OCI-LY3 (cell line): ENCODE measurements at regions not wholly inside any gene's neighbourhood (a gene's known extent, or its start where the extent isn't known, plus 50 kb on each side); places are given as distances from the start of the nearest gene placed in this dataset.

ENCODE experiments used
- H2AFZ ChIP-seq: fragments of 200-600, 300-600 bp; shearing (Covaris generic); 2 replicates; pipeline ENCODE4 v1.6.0; 2014; ENCODE audit warnings: antibody characterized with exemption, low read depth, low read length
- H3K27ac ChIP-seq: fragments of 200-600, 300-600 bp; sonication (generic); 2 replicates; pipeline ENCODE4 v1.5.1; 2014; ENCODE audit warnings: mild to moderate bottlenecking, low read length, moderate library complexity, mixed read lengths
- H3K27me3 ChIP-seq: fragments of 200-600, 300-600 bp; sonication (generic); 2 replicates; pipeline ENCODE4 v1.6.1; 2014; ENCODE audit warnings: low read depth, low read length, mixed read lengths
- H3K36me3 ChIP-seq: fragments of 200-600, 300-600 bp; sonication (generic); replicated peaks from 2 replicates; pipeline ENCODE3; 2014; ENCODE audit warnings: low read depth, low read length, mixed read lengths
- H3K4me1 ChIP-seq: fragments of 300-600, 200-600 bp; sonication (generic); 2 replicates; pipeline ENCODE4 v1.6.1; 2014; ENCODE audit warnings: low read length, mixed read lengths
- H3K4me2 ChIP-seq: fragments of 200-600, 300-600 bp; sonication (generic); 2 replicates; pipeline ENCODE4 v1.6.1; 2014; ENCODE audit warnings: low read length, mixed read lengths
- H3K4me3 ChIP-seq: fragments of 300-600, 200-600 bp; sonication (generic); 2 replicates; pipeline ENCODE4 v1.5.1; 2014; ENCODE audit warnings: antibody characterized with exemption, mild to moderate bottlenecking, low read length, moderate library complexity
- H3K79me2 ChIP-seq: fragments of 300-600, 200-600 bp; shearing (Covaris generic); 2 replicates; pipeline ENCODE4 v1.6.1; 2014; ENCODE audit warnings: mild to moderate bottlenecking, low read length, mixed read lengths
- H3K9ac ChIP-seq: fragments of 300-600, 200-600 bp; shearing (Covaris generic); 2 replicates; pipeline ENCODE4 v1.6.0; 2014; ENCODE audit warnings: mild to moderate bottlenecking, low read length, moderate library complexity
- H3K9me3 ChIP-seq: fragments of 200-600, 300-600 bp; shearing (Covaris generic); 2 replicates; pipeline ENCODE4 v1.6.1; 2014; ENCODE audit warnings: low read length, mixed read lengths; ENCODE audit not compliant: insufficient read depth
- H4K20me1 ChIP-seq: fragments of 200-600, 300-600 bp; sonication (generic); 2 replicates; pipeline ENCODE4 v1.6.1; 2016; ENCODE audit warnings: low read length, mixed read lengths; ENCODE audit not compliant: insufficient read depth
- EZH2phosphoT487 ChIP-seq: fragments of 200-600 bp; shearing (Covaris generic); IDR thresholded peaks from 2 replicates; pipeline ENCODE4 v1.6.1; 2018; ENCODE audit warnings: antibody characterized with exemption, mixed run types, low read depth
- TF ChIP-seq, protein P1 (sequence below): fragments of 200-600, 300-600 bp; sonication (generic); IDR thresholded peaks from 2 replicates; pipeline ENCODE4 v1.5.1; 2014; ENCODE audit warnings: antibody characterized with exemption, low read length, low read depth

DNA sequence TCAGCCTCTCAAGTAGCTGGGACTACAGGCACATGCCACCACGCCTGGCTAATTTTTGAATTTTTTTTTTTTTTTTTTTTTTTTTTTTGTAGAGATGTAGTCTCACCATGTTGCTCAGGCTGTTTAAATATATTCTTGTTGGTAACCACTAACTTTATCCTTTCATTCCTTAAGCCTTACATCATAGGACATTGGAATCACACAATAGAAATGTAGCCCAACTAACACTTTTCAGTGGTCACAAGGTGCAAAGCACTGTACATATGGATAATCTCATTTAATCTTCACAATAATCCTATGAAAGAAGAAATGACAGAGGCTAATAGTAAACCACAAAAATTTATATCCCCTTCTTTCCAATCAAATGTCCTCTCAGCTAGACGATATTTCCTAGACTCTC lies 417.8 kb upstream of the DACH1 start:
- TF ChIP-seq EZH2phosphoT487 = no peak
- TF ChIP-seq, protein P1, sequence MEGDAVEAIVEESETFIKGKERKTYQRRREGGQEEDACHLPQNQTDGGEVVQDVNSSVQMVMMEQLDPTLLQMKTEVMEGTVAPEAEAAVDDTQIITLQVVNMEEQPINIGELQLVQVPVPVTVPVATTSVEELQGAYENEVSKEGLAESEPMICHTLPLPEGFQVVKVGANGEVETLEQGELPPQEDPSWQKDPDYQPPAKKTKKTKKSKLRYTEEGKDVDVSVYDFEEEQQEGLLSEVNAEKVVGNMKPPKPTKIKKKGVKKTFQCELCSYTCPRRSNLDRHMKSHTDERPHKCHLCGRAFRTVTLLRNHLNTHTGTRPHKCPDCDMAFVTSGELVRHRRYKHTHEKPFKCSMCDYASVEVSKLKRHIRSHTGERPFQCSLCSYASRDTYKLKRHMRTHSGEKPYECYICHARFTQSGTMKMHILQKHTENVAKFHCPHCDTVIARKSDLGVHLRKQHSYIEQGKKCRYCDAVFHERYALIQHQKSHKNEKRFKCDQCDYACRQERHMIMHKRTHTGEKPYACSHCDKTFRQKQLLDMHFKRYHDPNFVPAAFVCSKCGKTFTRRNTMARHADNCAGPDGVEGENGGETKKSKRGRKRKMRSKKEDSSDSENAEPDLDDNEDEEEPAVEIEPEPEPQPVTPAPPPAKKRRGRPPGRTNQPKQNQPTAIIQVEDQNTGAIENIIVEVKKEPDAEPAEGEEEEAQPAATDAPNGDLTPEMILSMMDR = no peak
- Histone ChIP-seq H3K4me3 (no peak overlapping the region), H3K9ac (no peak overlapping the region), H2AFZ (no peak overlapping the region), H3K4me2 (no peak overlapping the region), H4K20me1 (no peaks in the 10 kb centered on the region), H3K27ac (no peak overlapping the region), H3K79me2 (no peaks in the 10 kb centered on the region), H3K9me3 (no peaks in the 10 kb centered on the region), H3K4me1 (no peaks in the 10 kb centered on the region), H3K27me3 (no peaks in the 10 kb centered on the region), H3K36me3 (no peaks in the 10 kb centered on the region)

DNA sequence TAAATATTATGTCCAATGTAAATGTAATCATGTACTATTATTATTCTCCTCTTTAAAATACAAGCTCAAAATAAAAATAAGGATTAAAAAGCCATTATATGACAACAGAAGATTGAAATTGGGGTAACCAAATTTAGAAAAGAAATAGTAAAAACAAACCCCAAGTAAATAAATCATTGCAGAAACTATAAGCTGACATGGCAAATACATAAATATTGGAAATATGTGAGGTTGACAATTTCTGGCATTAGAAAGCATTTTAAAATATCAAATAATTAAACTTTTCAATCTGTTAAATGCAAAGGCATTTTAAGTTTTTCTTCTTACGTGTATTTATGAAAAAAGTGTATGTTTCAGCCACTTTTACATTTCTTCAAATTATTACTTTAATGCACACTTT lies 394.7 kb upstream of the DACH1 start:
- H3K79me2 ChIP-seq = no peaks in the 10 kb centered on the region

GRCh38 chr13:72259528-72259927 lies 392.5 kb upstream of the DACH1 start:
- Histone ChIP-seq H2AFZ (no peak overlapping the region), H3K9me3 (no peaks in the 10 kb centered on the region), H3K9ac (no peak overlapping the region), H3K4me1 (peaks cover 6% of the 10 kb centered on the region; the same call in 1 of the 2 replicates), H3K27me3 (no peaks in the 10 kb centered on the region), H3K27ac (no peak overlapping the region), H3K79me2 (no peaks in the 10 kb centered on the region), H4K20me1 (no peaks in the 10 kb centered on the region), H3K4me3 (no peak overlapping the region), H3K36me3 (no peaks in the 10 kb centered on the region), H3K4me2 (peak overlapping the region; percentile 6; the same call in 1 of the 2 replicates)
- TF ChIP-seq, protein P1 = no peak
- TF ChIP-seq EZH2phosphoT487 = no peak

More for the DNA sequence above, 394.7 kb upstream of the DACH1 start:
- no peak overlapping the region for H3K27ac ChIP-seq
- no peaks in the 10 kb centered on the region for H3K36me3 ChIP-seq
- no peak overlapping the region for H2AFZ ChIP-seq
- TF ChIP-seq, protein P1 = no peak
- no peak for TF ChIP-seq EZH2phosphoT487
- no peak overlapping the region for H3K4me3 ChIP-seq
- no peaks in the 10 kb centered on the region for H3K27me3 ChIP-seq
- no peaks in the 10 kb centered on the region for H3K9me3 ChIP-seq
- H3K4me1 ChIP-seq = peaks cover 6% of the 10 kb centered on the region; the same call in 1 of the 2 replicates
- H3K9ac ChIP-seq = no peak overlapping the region
- H4K20me1 ChIP-seq = no peaks in the 10 kb centered on the region
- no peak overlapping the region for H3K4me2 ChIP-seq

GRCh38 chr13:72258340-72258981 lies 391.5 kb upstream of the DACH1 start:
- Histone ChIP-seq H3K4me1 (peaks cover 6% of the 10 kb centered on the region; the same call in 1 of the 2 replicates), H2AFZ (no peak overlapping the region), H3K27ac (no peak overlapping the region), H3K79me2 (no peaks in the 10 kb centered on the region), H4K20me1 (no peaks in the 10 kb centered on the region), H3K27me3 (no peaks in the 10 kb centered on the region), H3K4me2 (no peak overlapping the region), H3K4me3 (no peak overlapping the region), H3K36me3 (no peaks in the 10 kb centered on the region), H3K9me3 (no peaks in the 10 kb centered on the region), H3K9ac (no peak overlapping the region)
- TF ChIP-seq EZH2phosphoT487 = no peak
